Left colon (tissue), 2 donors: ENCODE measurements at regions not wholly inside any gene's neighbourhood (a gene's known extent, or its start where the extent isn't known, plus 50 kb on each side); places are given as distances from the start of the nearest gene placed in this dataset.
A peak's percentile ranks its signal among the peaks of the same experiment; 100 is the strongest.

Experiments used
- ATAC-seq: fragments of 200-7000 bp; cut with Tn5 transposase; one replicate; pipeline ENCODE4 v1.9.1; 2020; ENCODE audit warnings: mild to moderate bottlenecking, moderate library complexity
- DNase-seq, 2 donors: peaks; one replicate each; pipeline ENCODE4 v3.0.0-alpha.2; 2020
- intact Hi-C, 2 donors: fragments of 100-400 bp; cut with DNase I in 1 of 2; cut with micrococcal nuclease in 1 of 2; formaldehyde crosslinking; loops; one replicate each; pipeline versions ENCODE4 v1.11.2 to v1.14.0; 2022; cut with DNase I, micrococcal nuclease
- donor health status: DM: no; HTN: no; CAD: no.
- donor health status: DM: yes; HTN: yes; CAD: no.

- DNase-seq: peak; percentile 91 to 94
- ATAC-seq: peak; percentile 88
- intact Hi-C loops: no loop called here
Observed at GRCh38 chr2:62293490-62294271, 97.8 kb downstream of the B3GNT2 start.

- intact Hi-C loops: no loop called here
- DNase-seq (no peak), ATAC-seq (no peak)
Observed at GRCh38 chr2:62293151-62293489, 97.2 kb downstream of the B3GNT2 start.

- DNase-seq: no peak
- peak; percentile 9 for ATAC-seq
- intact Hi-C loops: no loop called here
Observed at GRCh38 chr2:62292190-62292589, 96.3 kb downstream of the B3GNT2 start.

- intact Hi-C loops: no loop called here
- DNase-seq: no peak
- ATAC-seq: no peak
Observed at GRCh38 chr2:62291517-62292137, 95.7 kb downstream of the B3GNT2 start.

- ATAC-seq (no peak), DNase-seq (no peak)
- intact Hi-C loops: no loop called here
Observed at GRCh38 chr2:62291052-62291451, 95.1 kb downstream of the B3GNT2 start.

- peak; percentile 66 for ATAC-seq
- peak; percentile 73 to 77 for DNase-seq
- intact Hi-C loops: no loop called here
Observed at GRCh38 chr2:62287899-62288880, 92.3 kb downstream of the B3GNT2 start.

- DNase-seq (no peak), ATAC-seq (no peak)
- intact Hi-C loops: no loop called here
Observed at GRCh38 chr2:62287282-62287681, 91.4 kb downstream of the B3GNT2 start.

GRCh38 chr2:62286089-62286785, 90.3 kb downstream of the B3GNT2 start:
- intact Hi-C loops: no loop called here
- DNase-seq: no peak
- no peak for ATAC-seq

GRCh38 chr2:62284980-62285379, 89.1 kb downstream of the B3GNT2 start:
- no peak for DNase-seq
- intact Hi-C loops: no loop called here

GRCh38 chr2:62284471-62284870, 88.6 kb downstream of the B3GNT2 start:
- DNase-seq (no peak), ATAC-seq (no peak)
- intact Hi-C loops: no loop called here

More at GRCh38 chr2:62284980-62285379, 89.1 kb downstream of the B3GNT2 start:
- no peak for ATAC-seq

GRCh38 chr2:62283147-62283546, 87.2 kb downstream of the B3GNT2 start:
- ATAC-seq (no peak), DNase-seq (no peak)
- intact Hi-C loops: no loop called here

- ATAC-seq: no peak
- no peak for DNase-seq
- intact Hi-C loops: no loop called here
Observed at GRCh38 chr2:62281663-62282062, 85.7 kb downstream of the B3GNT2 start.

- ATAC-seq (no peak), DNase-seq (no peak)
- intact Hi-C loops: no loop called here
Observed at GRCh38 chr2:62277688-62278087, 81.8 kb downstream of the B3GNT2 start.
